ENCODE measurements at regions not wholly inside any gene's neighbourhood (a gene's known extent, or its start where the extent isn't known, plus 50 kb on each side); places are given as distances from the start of the nearest gene placed in this dataset.

- no peaks in the 10 kb centered on the region for H3K36me3 ChIP-seq
- DNase-seq (ENCODE audit: low spot score in 2 of 2) = no peak
- no peak overlapping the region for H3K4me3 ChIP-seq
- no peak for TF ChIP-seq CTCF (IDR thresholded peaks at IDR 0.05)
- no peaks in the 10 kb centered on the region for H3K9me3 ChIP-seq
- no peak overlapping the region for H3K27ac ChIP-seq
- intact Hi-C loops (cut with DNase I) = no loop called here
- H3K27me3 ChIP-seq = no peaks in the 10 kb centered on the region
- H3K4me1 ChIP-seq = no peaks in the 10 kb centered on the region
Observed at GRCh38 chr5:3010301-3010952, 258.9 kb upstream of the IRX2 start.

GRCh38 chr5:3009605-3010004, 258.1 kb upstream of the IRX2 start:
- Histone ChIP-seq H3K9me3 (no peaks in the 10 kb centered on the region), H3K27me3 (no peaks in the 10 kb centered on the region), H3K4me1 (no peaks in the 10 kb centered on the region), H3K27ac (no peak overlapping the region), H3K4me3 (no peak overlapping the region), H3K36me3 (no peaks in the 10 kb centered on the region)
- intact Hi-C loops (cut with DNase I) = no loop called here
- TF ChIP-seq CTCF (IDR thresholded peaks at IDR 0.05) = no peak
- DNase-seq (ENCODE audit: low spot score in 2 of 2) = no peak

- H3K9me3 ChIP-seq = no peaks in the 10 kb centered on the region
- H3K4me3 ChIP-seq = no peak overlapping the region
- DNase-seq (ENCODE audit: low spot score in 2 of 2) = no peak
- no peak for TF ChIP-seq CTCF (IDR thresholded peaks at IDR 0.05)
- H3K4me1 ChIP-seq = no peaks in the 10 kb centered on the region
- H3K27ac ChIP-seq = no peak overlapping the region
- H3K36me3 ChIP-seq = no peaks in the 10 kb centered on the region
- no peaks in the 10 kb centered on the region for H3K27me3 ChIP-seq
- intact Hi-C loops (cut with DNase I) = no loop called here
Observed at GRCh38 chr5:3007577-3007976, 256.1 kb upstream of the IRX2 start.

- Histone ChIP-seq H3K9me3 (no peaks in the 10 kb centered on the region), H3K27me3 (no peaks in the 10 kb centered on the region), H3K36me3 (no peaks in the 10 kb centered on the region), H3K4me1 (no peaks in the 10 kb centered on the region), H3K4me3 (no peak overlapping the region), H3K27ac (no peak overlapping the region)
- no peak for DNase-seq (ENCODE audit: low spot score in 2 of 2)
- intact Hi-C loops (cut with DNase I) = no loop called here
- TF ChIP-seq CTCF (IDR thresholded peaks at IDR 0.05) = no peak
Observed at GRCh38 chr5:3006961-3007551, 255.6 kb upstream of the IRX2 start.

GRCh38 chr5:3006526-3006925, 255.0 kb upstream of the IRX2 start:
- Histone ChIP-seq H3K4me3 (no peak overlapping the region), H3K27ac (no peak overlapping the region), H3K4me1 (no peaks in the 10 kb centered on the region), H3K36me3 (no peaks in the 10 kb centered on the region), H3K9me3 (no peaks in the 10 kb centered on the region), H3K27me3 (no peaks in the 10 kb centered on the region)
- DNase-seq (ENCODE audit: low spot score in 2 of 2) = no peak
- intact Hi-C loops (cut with DNase I) = no loop called here
- no peak for TF ChIP-seq CTCF (IDR thresholded peaks at IDR 0.05)

All from ascending aorta (tissue), 2 donors.